ENCODE measurements at regions not wholly inside any gene's neighbourhood (a gene's known extent, or its start where the extent isn't known, plus 50 kb on each side); places are given as distances from the start of the nearest gene placed in this dataset.
"Not testable (repeated sequence)": the region's sequence is repeated elsewhere in the genome, so short reads cannot be mapped to it uniquely, and the experiment has no call there.

DNA sequence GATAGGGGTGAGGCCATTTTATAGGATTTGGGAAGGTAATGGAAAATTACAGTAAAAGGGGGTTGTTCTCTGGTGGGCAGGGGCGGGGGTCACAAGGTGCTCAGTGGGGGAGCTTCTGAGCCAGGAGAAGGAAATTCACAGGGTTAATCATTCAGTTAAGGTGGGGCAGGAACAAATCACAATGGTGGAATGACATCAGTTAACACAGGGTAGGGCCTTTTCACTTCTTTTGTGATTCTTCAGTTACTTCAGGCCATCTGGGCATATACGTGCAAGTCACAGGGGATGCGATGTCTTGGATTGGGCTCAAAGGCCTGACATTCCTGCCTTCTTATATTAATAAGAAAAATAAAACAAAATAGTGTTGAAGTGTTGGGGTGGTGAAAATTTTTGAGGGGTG is 181.1 kb upstream of the TRPC7 start:
- H3K79me2 ChIP-seq (replicated peaks; ENCODE audit: insufficient read depth, low read length); H3F3A ChIP-seq (ENCODE audit: insufficient read depth, low read length, poor library complexity, severe bottlenecking); H3K9me3 ChIP-seq (ENCODE audit: low read length); H3K9me2 ChIP-seq (ENCODE audit: insufficient read depth, low read length); H3K9ac ChIP-seq (ENCODE audit: low read length); H4K20me1 ChIP-seq (ENCODE audit: insufficient read depth); H3K36me3 ChIP-seq (ENCODE audit: insufficient read depth, low read length); H2AFZ ChIP-seq (ENCODE audit: low read depth, low read length); H3K27ac ChIP-seq (ENCODE audit: low read length); H3K27me3 ChIP-seq (ENCODE audit: insufficient read depth, low read depth, low read length); H3K4me2 ChIP-seq (ENCODE audit: low read length); H3K4me3 ChIP-seq (ENCODE audit: low read length): not testable (repeated sequence)

DNA sequence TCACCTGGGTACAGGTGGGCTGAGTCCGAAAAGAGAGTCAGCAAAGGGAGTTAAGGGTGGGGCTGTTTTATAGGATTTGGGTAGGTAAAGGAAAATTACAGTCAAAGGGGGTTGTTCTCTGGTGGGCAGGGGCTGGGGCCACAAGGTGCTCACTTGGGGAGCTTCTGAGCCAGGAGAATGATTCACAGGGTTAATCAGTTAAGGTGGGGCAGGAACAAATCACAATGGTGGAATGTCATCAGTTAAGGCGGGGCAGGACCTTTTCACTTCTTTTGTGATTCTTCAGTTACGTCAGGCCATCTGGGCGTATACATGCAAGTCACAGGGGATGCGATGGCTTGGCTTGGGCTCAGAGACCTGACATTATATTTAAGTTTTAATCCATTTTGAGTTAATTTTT is 179.7 kb upstream of the TRPC7 start:
- H3K4me3 ChIP-seq (ENCODE audit: low read length); H3K36me3 ChIP-seq (ENCODE audit: insufficient read depth, low read length); H2AFZ ChIP-seq (ENCODE audit: low read depth, low read length); H3K4me2 ChIP-seq (ENCODE audit: low read length); H3F3A ChIP-seq (ENCODE audit: insufficient read depth, low read length, poor library complexity, severe bottlenecking); H3K27me3 ChIP-seq (ENCODE audit: insufficient read depth, low read depth, low read length); H3K9me3 ChIP-seq (ENCODE audit: low read length); H3K9me2 ChIP-seq (ENCODE audit: insufficient read depth, low read length); H4K20me1 ChIP-seq (ENCODE audit: insufficient read depth); H3K27ac ChIP-seq (ENCODE audit: low read length); H3K9ac ChIP-seq (ENCODE audit: low read length); H3K79me2 ChIP-seq (replicated peaks; ENCODE audit: insufficient read depth, low read length): not testable (repeated sequence)

DNA sequence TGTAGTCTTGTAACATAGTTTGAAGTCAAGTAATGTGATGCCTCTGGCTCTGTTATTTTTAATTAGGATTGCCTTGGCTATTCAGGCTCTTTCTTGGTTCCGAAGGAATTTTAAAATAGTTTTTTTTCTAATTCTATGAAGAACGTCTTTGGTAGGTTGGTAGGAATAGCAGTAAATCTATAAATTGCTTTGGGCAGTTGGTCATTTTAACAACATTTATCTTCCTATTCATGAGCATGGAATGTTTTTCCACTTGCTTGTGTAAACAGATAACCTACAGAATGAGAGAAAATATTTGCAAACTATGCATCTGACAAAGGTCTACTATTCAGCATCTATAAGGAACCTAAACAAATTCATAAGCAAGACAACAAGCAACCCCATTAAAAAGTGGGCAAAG is 173.2 kb upstream of the TRPC7 start:
- TF ChIP-seq, protein P1, sequence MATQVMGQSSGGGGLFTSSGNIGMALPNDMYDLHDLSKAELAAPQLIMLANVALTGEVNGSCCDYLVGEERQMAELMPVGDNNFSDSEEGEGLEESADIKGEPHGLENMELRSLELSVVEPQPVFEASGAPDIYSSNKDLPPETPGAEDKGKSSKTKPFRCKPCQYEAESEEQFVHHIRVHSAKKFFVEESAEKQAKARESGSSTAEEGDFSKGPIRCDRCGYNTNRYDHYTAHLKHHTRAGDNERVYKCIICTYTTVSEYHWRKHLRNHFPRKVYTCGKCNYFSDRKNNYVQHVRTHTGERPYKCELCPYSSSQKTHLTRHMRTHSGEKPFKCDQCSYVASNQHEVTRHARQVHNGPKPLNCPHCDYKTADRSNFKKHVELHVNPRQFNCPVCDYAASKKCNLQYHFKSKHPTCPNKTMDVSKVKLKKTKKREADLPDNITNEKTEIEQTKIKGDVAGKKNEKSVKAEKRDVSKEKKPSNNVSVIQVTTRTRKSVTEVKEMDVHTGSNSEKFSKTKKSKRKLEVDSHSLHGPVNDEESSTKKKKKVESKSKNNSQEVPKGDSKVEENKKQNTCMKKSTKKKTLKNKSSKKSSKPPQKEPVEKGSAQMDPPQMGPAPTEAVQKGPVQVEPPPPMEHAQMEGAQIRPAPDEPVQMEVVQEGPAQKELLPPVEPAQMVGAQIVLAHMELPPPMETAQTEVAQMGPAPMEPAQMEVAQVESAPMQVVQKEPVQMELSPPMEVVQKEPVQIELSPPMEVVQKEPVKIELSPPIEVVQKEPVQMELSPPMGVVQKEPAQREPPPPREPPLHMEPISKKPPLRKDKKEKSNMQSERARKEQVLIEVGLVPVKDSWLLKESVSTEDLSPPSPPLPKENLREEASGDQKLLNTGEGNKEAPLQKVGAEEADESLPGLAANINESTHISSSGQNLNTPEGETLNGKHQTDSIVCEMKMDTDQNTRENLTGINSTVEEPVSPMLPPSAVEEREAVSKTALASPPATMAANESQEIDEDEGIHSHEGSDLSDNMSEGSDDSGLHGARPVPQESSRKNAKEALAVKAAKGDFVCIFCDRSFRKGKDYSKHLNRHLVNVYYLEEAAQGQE (IDR thresholded peaks at IDR 0.05; ENCODE audit: borderline replicate concordance), result no peak
- TF ChIP-seq POLR2AphosphoS5 (IDR thresholded peaks at IDR 0.05), result no peak
- TF ChIP-seq MXI1 (conservative IDR thresholded peaks at IDR 0.05; ENCODE audit: poor library complexity, severe bottlenecking), result no peak
- no peak for TF ChIP-seq TAF1 (IDR thresholded peaks at IDR 0.05; ENCODE audit: low read depth)
- TF ChIP-seq RAD21 (conservative IDR thresholded peaks at IDR 0.05), result no peak
- TF ChIP-seq SMC3 (conservative IDR thresholded peaks at IDR 0.05; ENCODE audit: poor library complexity), result no peak
- no peak for TF ChIP-seq EP300 (conservative IDR thresholded peaks at IDR 0.05; ENCODE audit: poor library complexity, severe bottlenecking)
- TF ChIP-seq, protein P2, sequence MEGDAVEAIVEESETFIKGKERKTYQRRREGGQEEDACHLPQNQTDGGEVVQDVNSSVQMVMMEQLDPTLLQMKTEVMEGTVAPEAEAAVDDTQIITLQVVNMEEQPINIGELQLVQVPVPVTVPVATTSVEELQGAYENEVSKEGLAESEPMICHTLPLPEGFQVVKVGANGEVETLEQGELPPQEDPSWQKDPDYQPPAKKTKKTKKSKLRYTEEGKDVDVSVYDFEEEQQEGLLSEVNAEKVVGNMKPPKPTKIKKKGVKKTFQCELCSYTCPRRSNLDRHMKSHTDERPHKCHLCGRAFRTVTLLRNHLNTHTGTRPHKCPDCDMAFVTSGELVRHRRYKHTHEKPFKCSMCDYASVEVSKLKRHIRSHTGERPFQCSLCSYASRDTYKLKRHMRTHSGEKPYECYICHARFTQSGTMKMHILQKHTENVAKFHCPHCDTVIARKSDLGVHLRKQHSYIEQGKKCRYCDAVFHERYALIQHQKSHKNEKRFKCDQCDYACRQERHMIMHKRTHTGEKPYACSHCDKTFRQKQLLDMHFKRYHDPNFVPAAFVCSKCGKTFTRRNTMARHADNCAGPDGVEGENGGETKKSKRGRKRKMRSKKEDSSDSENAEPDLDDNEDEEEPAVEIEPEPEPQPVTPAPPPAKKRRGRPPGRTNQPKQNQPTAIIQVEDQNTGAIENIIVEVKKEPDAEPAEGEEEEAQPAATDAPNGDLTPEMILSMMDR (IDR thresholded peaks at IDR 0.05; ENCODE audit: poor library complexity, severe bottlenecking), result no peak
- Histone ChIP-seq H3K9ac (ENCODE audit: low read length) (no peak overlapping the region), H3K27ac (ENCODE audit: low read length) (no peak overlapping the region), H3K4me2 (ENCODE audit: low read length) (no peak overlapping the region), H3F3A (ENCODE audit: insufficient read depth, low read length, poor library complexity, severe bottlenecking) (no peaks in the 10 kb centered on the region), H3K79me2 (replicated peaks; ENCODE audit: insufficient read depth, low read length) (no peaks in the 10 kb centered on the region), H2AFZ (ENCODE audit: low read depth, low read length) (no peak overlapping the region), H4K20me1 (ENCODE audit: insufficient read depth) (no peaks in the 10 kb centered on the region), H3K27me3 (ENCODE audit: insufficient read depth, low read depth, low read length) (no peaks in the 10 kb centered on the region), H3K4me3 (ENCODE audit: low read length) (no peak overlapping the region), H3K36me3 (ENCODE audit: insufficient read depth, low read length) (no peaks in the 10 kb centered on the region), H3K9me2 (ENCODE audit: insufficient read depth, low read length) (no peaks in the 10 kb centered on the region), H3K9me3 (ENCODE audit: low read length) (no peaks in the 10 kb centered on the region)

Data from neural cell (in vitro differentiated cells).